ENCODE measurements at regions not wholly inside any gene's neighbourhood (a gene's known extent, or its start where the extent isn't known, plus 50 kb on each side); places are given as distances from the start of the nearest gene placed in this dataset.

DNA sequence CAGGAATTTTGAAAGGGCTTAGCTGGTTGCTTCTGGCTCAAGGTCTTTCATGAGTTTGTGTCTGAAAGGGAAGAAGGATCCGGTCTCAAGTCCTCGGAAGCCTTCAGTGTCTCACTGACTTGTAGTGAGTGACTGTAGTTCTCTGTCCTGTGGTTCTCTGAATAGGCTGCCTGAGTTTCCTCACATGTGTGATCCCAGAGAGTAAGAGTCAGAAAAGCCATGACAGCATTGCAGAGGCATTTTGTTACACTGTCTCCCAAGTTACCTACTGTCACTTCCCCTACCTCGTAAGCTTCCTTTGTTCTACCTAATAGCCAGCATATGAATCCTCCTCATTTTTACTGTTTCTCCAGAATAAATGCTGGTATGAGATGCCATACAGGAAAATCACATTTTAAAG lies 709.1 kb upstream of the CHAC2 start:
- TF ChIP-seq, protein P1, sequence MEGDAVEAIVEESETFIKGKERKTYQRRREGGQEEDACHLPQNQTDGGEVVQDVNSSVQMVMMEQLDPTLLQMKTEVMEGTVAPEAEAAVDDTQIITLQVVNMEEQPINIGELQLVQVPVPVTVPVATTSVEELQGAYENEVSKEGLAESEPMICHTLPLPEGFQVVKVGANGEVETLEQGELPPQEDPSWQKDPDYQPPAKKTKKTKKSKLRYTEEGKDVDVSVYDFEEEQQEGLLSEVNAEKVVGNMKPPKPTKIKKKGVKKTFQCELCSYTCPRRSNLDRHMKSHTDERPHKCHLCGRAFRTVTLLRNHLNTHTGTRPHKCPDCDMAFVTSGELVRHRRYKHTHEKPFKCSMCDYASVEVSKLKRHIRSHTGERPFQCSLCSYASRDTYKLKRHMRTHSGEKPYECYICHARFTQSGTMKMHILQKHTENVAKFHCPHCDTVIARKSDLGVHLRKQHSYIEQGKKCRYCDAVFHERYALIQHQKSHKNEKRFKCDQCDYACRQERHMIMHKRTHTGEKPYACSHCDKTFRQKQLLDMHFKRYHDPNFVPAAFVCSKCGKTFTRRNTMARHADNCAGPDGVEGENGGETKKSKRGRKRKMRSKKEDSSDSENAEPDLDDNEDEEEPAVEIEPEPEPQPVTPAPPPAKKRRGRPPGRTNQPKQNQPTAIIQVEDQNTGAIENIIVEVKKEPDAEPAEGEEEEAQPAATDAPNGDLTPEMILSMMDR (IDR thresholded peaks at IDR 0.05; ENCODE audit: low read depth, low read length, poor library complexity, severe bottlenecking), result no peak
- no peak for TF ChIP-seq EZH2phosphoT487 (IDR thresholded peaks at IDR 0.05; ENCODE audit: borderline replicate concordance, low read length)

Measured in DOHH2 (cell line).